ENCODE measurements at regions not wholly inside any gene's neighbourhood (a gene's known extent, or its start where the extent isn't known, plus 50 kb on each side); places are given as distances from the start of the nearest gene placed in this dataset.

GRCh38 chr20:41692479-41693135, 74.4 kb upstream of the CHD6 start (continued):
- TF ChIP-seq LCORL (IDR thresholded peaks at IDR 0.05) (0 out of 2 replicates have a peak, but pooled peaks have one; percentile 14), LCORL (CRISPR knock-in tag; IDR thresholded peaks at IDR 0.05) (no peak), AHR (CRISPR knock-in tag; IDR thresholded peaks at IDR 0.05) (0 out of 2 replicates have a peak, but pooled peaks have one; percentile 12), ZNF747 (CRISPR knock-in tag; IDR thresholded peaks at IDR 0.05; ENCODE audit: borderline replicate concordance) (0 out of 2 replicates have a peak, but pooled peaks have one; percentile 21), CBX2 (IDR thresholded peaks at IDR 0.05; ENCODE audit: low read depth, low read length) (no peak), CBX2 (CRISPR knock-in tag; IDR thresholded peaks at IDR 0.05; ENCODE audit: low read depth) (0 out of 2 replicates have a peak, but pooled peaks have one; percentile 25), MIER3 (CRISPR knock-in tag; IDR thresholded peaks at IDR 0.05; ENCODE audit: borderline replicate concordance) (no peak), ZNF770 (CRISPR knock-in tag; IDR thresholded peaks at IDR 0.05) (0 out of 2 replicates have a peak, but pooled peaks have one; percentile 1), KLF16 (CRISPR knock-in tag; IDR thresholded peaks at IDR 0.05) (no peak), PAXIP1 (CRISPR knock-in tag; conservative IDR thresholded peaks at IDR 0.05) (no peak), ARID5B (CRISPR knock-in tag; IDR thresholded peaks at IDR 0.05) (no peak), E2F1 (CRISPR knock-in tag; IDR thresholded peaks at IDR 0.05) (no peak), RARG (CRISPR knock-in tag; IDR thresholded peaks at IDR 0.05; ENCODE audit: low read depth) (peak; percentile 38; the same call in 1 of the 2 replicates), ELF1 (CRISPR knock-in tag; IDR thresholded peaks at IDR 0.05) (peak; percentile 53; the same call in 1 of the 2 replicates)
